Fibroblast of lung (primary cell): ENCODE measurements at regions not wholly inside any gene's neighbourhood (a gene's known extent, or its start where the extent isn't known, plus 50 kb on each side); places are given as distances from the start of the nearest gene placed in this dataset.

Experiments
- DNase-seq, 2 donors: peaks; one replicate each; pipeline versions ENCODE4 v3.0.0 to v3.0.0-alpha.2; 2010; ENCODE audit warnings: low read depth in 2 of 2
- H2AFZ ChIP-seq: 2 replicates; pipeline ENCODE4 v1.5.1; 2012; ENCODE audit warnings: low read length, control low read depth, inconsistent platforms
- H3K27ac ChIP-seq: 2 replicates; pipeline ENCODE4 v1.5.1; 2011; ENCODE audit warnings: low read length, control low read depth; ENCODE audit not compliant: insufficient read depth
- H3K27me3 ChIP-seq: 2 replicates; pipeline ENCODE4 v1.5.1; 2011; ENCODE audit warnings: mild to moderate bottlenecking, low read length; ENCODE audit not compliant: control insufficient read depth, insufficient read depth
- H3K36me3 ChIP-seq: 2 replicates; pipeline ENCODE4 v1.5.1; 2011; ENCODE audit warnings: low read length; ENCODE audit not compliant: control insufficient read depth, insufficient read depth
- H3K4me1 ChIP-seq: 2 replicates; pipeline ENCODE4 v1.5.1; 2011; ENCODE audit warnings: low read length; ENCODE audit not compliant: control insufficient read depth, insufficient read depth; ENCODE audit errors: extremely low read depth
- H3K4me2 ChIP-seq: 2 replicates; pipeline ENCODE4 v1.5.1; 2011; ENCODE audit warnings: low read length, control low read depth; ENCODE audit not compliant: insufficient read depth; ENCODE audit errors: extremely low read depth
- H3K4me3 ChIP-seq, 4 experiments: fragments of 200-600 bp in 1 of 4; sonication (generic) in 1 of 4; replicated peaks in 1 of 4; 2 replicates each; pipeline ENCODE4 v1.5.1; 2011 to 2016; ENCODE audit warnings: low read length in 4 of 4, low read depth in 3 of 4, mild to moderate bottlenecking in 3 of 4, control low read depth in 2 of 4, inconsistent platforms in 1 of 4, mixed read lengths in 1 of 4; ENCODE audit not compliant: insufficient read depth in 1 of 4; ENCODE audit errors: control extremely low read depth in 1 of 4
- H3K79me2 ChIP-seq: 2 replicates; pipeline ENCODE4 v1.5.1; 2012; ENCODE audit warnings: mild to moderate bottlenecking, low read length, inconsistent platforms; ENCODE audit not compliant: control insufficient read depth, insufficient read depth
- H3K9ac ChIP-seq: 2 replicates; pipeline ENCODE4 v1.5.1; 2011; ENCODE audit warnings: mild to moderate bottlenecking, low read length, control low read depth; ENCODE audit not compliant: insufficient read depth
- H3K9me3 ChIP-seq: 2 replicates; pipeline ENCODE4 v1.5.1; 2012; ENCODE audit warnings: low read depth, low read length; ENCODE audit not compliant: control insufficient read depth, insufficient read depth
- H4K20me1 ChIP-seq: 2 replicates; pipeline ENCODE4 v1.5.1; 2011; ENCODE audit warnings: low read length; ENCODE audit not compliant: control insufficient read depth, insufficient read depth; ENCODE audit errors: extremely low read depth
- CTCF ChIP-seq, 2 donors: IDR thresholded peaks in 1 of 2; conservative IDR thresholded peaks in 1 of 2; 1 replicate in 1 of 2; 2 replicates in 1 of 2; pipeline ENCODE4 v1.5.1; 2011 to 2012; ENCODE audit warnings: low read length in 2 of 2, control low read depth in 1 of 2, inconsistent platforms in 1 of 2, low read depth in 1 of 2, mild to moderate bottlenecking in 1 of 2
- EZH2 ChIP-seq: IDR thresholded peaks from 2 replicates; pipeline ENCODE4 v1.5.1; 2012; ENCODE audit warnings: low read length, control low read depth, mild to moderate bottlenecking; ENCODE audit errors: missing control alignments

GRCh38 chr16:51237861-51238378 is 86.8 kb upstream of the SALL1 start:
- no peaks in the 10 kb centered on the region for H4K20me1 ChIP-seq
- H3K27ac ChIP-seq: no peak overlapping the region
- H3K4me1 ChIP-seq: no peaks in the 10 kb centered on the region
- no peak overlapping the region for H3K4me2 ChIP-seq
- no peak for DNase-seq
- H3K9ac ChIP-seq: no peak overlapping the region
- H3K79me2 ChIP-seq: no peaks in the 10 kb centered on the region
- TF ChIP-seq CTCF (conservative IDR thresholded peaks at IDR 0.05 in 1 of 2, IDR thresholded peaks at IDR 0.05 in 1 of 2; ENCODE audit: low read depth in 1 of 2, low read length in 2 of 2): no peak
- TF ChIP-seq EZH2: no peak
- H3K27me3 ChIP-seq: no peaks in the 10 kb centered on the region
- H3K36me3 ChIP-seq: no peaks in the 10 kb centered on the region
- no peaks in the 10 kb centered on the region for H3K9me3 ChIP-seq
- H2AFZ ChIP-seq: no peak overlapping the region
- no peak overlapping the region for H3K4me3 ChIP-seq

- Histone ChIP-seq H3K4me2 (no peak overlapping the region), H3K9me3 (no peaks in the 10 kb centered on the region), H3K4me3 (no peak overlapping the region), H3K79me2 (no peaks in the 10 kb centered on the region), H3K36me3 (no peaks in the 10 kb centered on the region), H3K4me1 (no peaks in the 10 kb centered on the region), H4K20me1 (no peaks in the 10 kb centered on the region), H3K27me3 (no peaks in the 10 kb centered on the region), H2AFZ (no peak overlapping the region), H3K9ac (no peak overlapping the region), H3K27ac (no peak overlapping the region)
- DNase-seq: no peak
- TF ChIP-seq CTCF (conservative IDR thresholded peaks at IDR 0.05 in 1 of 2, IDR thresholded peaks at IDR 0.05 in 1 of 2; ENCODE audit: low read depth in 1 of 2, low read length in 2 of 2) (no peak), EZH2 (no peak)
These were observed 86.1 kb upstream of the SALL1 start for GRCh38 chr16:51237207-51237606.

GRCh38 chr16:51236583-51236982 is 85.5 kb upstream of the SALL1 start:
- Histone ChIP-seq H2AFZ (no peak overlapping the region), H3K4me1 (no peaks in the 10 kb centered on the region), H3K27me3 (no peaks in the 10 kb centered on the region), H3K9ac (no peak overlapping the region), H3K9me3 (no peaks in the 10 kb centered on the region), H3K27ac (no peak overlapping the region), H4K20me1 (no peaks in the 10 kb centered on the region), H3K4me3 (no peak overlapping the region), H3K36me3 (no peaks in the 10 kb centered on the region), H3K4me2 (no peak overlapping the region), H3K79me2 (no peaks in the 10 kb centered on the region)
- no peak for TF ChIP-seq EZH2
- no peak for TF ChIP-seq CTCF (conservative IDR thresholded peaks at IDR 0.05 in 1 of 2, IDR thresholded peaks at IDR 0.05 in 1 of 2; ENCODE audit: low read depth in 1 of 2, low read length in 2 of 2)
- no peak for DNase-seq
